Lung (tissue), 11 donors: ENCODE measurements at regions not wholly inside any gene's neighbourhood (a gene's known extent, or its start where the extent isn't known, plus 50 kb on each side); places are given as distances from the start of the nearest gene placed in this dataset.
"Not testable (repeated sequence)": the region's sequence is repeated elsewhere in the genome, so short reads cannot be mapped to it uniquely, and the experiment has no call there.

Source experiments
- ATAC-seq: fragments of 200-7000 bp; cut with Tn5 transposase; one replicate; pipeline ENCODE4 v1.9.1; 2020; ENCODE audit warnings: moderate number of reproducible peaks; ENCODE audit not compliant: insufficient read depth, low FRiP score
- DNase-seq, 3 donors: peaks; one replicate each; pipeline ENCODE4 v3.0.0-alpha.2; 2013 to 2017
- H3K27ac ChIP-seq, 2 donors: one replicate each; pipeline ENCODE4 v1.5.1; 2013; ENCODE audit warnings: mild to moderate bottlenecking in 2 of 2, moderate library complexity in 2 of 2, control low read depth in 1 of 2, inconsistent platforms in 1 of 2, low read depth in 1 of 2, low read length in 1 of 2
- H3K27me3 ChIP-seq, 3 donors: one replicate each; pipeline ENCODE4 v1.5.1; 2013; ENCODE audit warnings: low read length in 2 of 3; ENCODE audit not compliant: control insufficient read depth in 3 of 3, insufficient read depth in 3 of 3
- H3K36me3 ChIP-seq, 4 donors: one replicate each; pipeline ENCODE4 v1.5.1; 2013; ENCODE audit warnings: low read length in 4 of 4, mild to moderate bottlenecking in 1 of 4, moderate library complexity in 1 of 4; ENCODE audit not compliant: control insufficient read depth in 4 of 4, insufficient read depth in 4 of 4
- H3K4me1 ChIP-seq, 5 donors: one replicate each; pipeline ENCODE4 v1.5.1; 2013; ENCODE audit warnings: low read length in 5 of 5, mild to moderate bottlenecking in 2 of 5, moderate library complexity in 1 of 5; ENCODE audit not compliant: control insufficient read depth in 5 of 5, insufficient read depth in 5 of 5
- H3K4me3 ChIP-seq: one replicate; pipeline ENCODE4 v1.5.1; 2013; ENCODE audit warnings: mild to moderate bottlenecking, control low read depth, moderate library complexity
- H3K9ac ChIP-seq, 2 donors: one replicate each; pipeline ENCODE4 v1.5.1; 2013; ENCODE audit warnings: low read length in 2 of 2, control low read depth in 1 of 2; ENCODE audit not compliant: insufficient read depth in 1 of 2
- H3K9me3 ChIP-seq, 4 donors: one replicate each; pipeline ENCODE4 v1.5.1; 2013; ENCODE audit warnings: low read length in 3 of 4, mild to moderate bottlenecking in 1 of 4, moderate library complexity in 1 of 4; ENCODE audit not compliant: control insufficient read depth in 4 of 4, insufficient read depth in 3 of 4
- WGBS, 2 donors: extraction: QIAGEN DNeasy Blood & Tissue Kit; methylation state at CpG; one replicate each; pipeline ENCODE4 v1.1.7; 2013; 5-methylcytosine and 5-hydroxymethylcytosine counted together
- TF ChIP-seq, protein P1 (sequence below): IDR thresholded peaks from 2 replicates; pipeline ENCODE4 v1.5.1; 2012; ENCODE audit warnings: mild to moderate bottlenecking; ENCODE audit errors: control extremely low read depth, extremely low read depth
- donor health status: control.
- donor health status: control.
- donor health status: Bipolar disorder and iron deficiency.
- donor health status: healthy.
- donor health status: DM: yes; HTN: yes; CAD: no.

DNA sequence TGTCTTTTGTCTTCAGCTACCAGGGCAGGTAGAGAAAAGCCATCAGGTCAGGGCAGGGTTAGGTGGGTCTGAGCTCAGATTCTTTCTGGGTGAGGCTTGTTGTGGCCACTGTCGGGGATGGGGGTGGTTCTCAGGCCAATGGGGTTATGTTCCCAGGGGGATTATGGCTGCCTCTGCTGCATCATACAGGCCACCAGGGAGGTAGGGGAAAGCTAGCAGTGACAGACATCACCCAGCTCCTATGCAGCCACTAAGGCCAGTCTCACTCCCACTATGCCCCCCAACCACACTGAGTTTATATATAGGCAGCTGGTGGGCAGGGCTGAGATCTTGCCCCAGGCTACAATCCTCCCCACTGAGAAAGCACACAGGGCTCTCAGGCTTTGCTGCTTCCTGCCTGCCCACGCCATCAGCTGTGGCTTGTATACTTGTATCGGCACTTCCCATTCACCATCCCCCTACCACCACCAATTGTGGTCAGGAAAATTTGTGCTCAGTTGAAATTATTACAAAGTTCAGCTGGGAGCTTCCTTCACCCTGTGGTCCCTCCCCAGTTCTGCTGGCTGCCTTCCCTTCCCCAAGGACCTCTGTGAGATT is 72.6 kb upstream of the PTPN13 start:
- DNase-seq (no peak), ATAC-seq (no peak)
- Histone ChIP-seq H3K36me3 (no peaks in the 10 kb centered on the region), H3K4me1 (no peaks in the 10 kb centered on the region), H3K9me3 (peaks cover 0 to 11% (median 5%) of the 10 kb centered on the region in 4 donors), H3K27ac (no peak overlapping the region), H3K4me3 (no peak overlapping the region), H3K9ac (no peak overlapping the region), H3K27me3 (no peaks in the 10 kb centered on the region)
- 52 to 71% methylated on average over 3 of the region's 3 CpGs for WGBS, 2 donors
- TF ChIP-seq, protein P1, sequence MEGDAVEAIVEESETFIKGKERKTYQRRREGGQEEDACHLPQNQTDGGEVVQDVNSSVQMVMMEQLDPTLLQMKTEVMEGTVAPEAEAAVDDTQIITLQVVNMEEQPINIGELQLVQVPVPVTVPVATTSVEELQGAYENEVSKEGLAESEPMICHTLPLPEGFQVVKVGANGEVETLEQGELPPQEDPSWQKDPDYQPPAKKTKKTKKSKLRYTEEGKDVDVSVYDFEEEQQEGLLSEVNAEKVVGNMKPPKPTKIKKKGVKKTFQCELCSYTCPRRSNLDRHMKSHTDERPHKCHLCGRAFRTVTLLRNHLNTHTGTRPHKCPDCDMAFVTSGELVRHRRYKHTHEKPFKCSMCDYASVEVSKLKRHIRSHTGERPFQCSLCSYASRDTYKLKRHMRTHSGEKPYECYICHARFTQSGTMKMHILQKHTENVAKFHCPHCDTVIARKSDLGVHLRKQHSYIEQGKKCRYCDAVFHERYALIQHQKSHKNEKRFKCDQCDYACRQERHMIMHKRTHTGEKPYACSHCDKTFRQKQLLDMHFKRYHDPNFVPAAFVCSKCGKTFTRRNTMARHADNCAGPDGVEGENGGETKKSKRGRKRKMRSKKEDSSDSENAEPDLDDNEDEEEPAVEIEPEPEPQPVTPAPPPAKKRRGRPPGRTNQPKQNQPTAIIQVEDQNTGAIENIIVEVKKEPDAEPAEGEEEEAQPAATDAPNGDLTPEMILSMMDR, result no peak

DNA sequence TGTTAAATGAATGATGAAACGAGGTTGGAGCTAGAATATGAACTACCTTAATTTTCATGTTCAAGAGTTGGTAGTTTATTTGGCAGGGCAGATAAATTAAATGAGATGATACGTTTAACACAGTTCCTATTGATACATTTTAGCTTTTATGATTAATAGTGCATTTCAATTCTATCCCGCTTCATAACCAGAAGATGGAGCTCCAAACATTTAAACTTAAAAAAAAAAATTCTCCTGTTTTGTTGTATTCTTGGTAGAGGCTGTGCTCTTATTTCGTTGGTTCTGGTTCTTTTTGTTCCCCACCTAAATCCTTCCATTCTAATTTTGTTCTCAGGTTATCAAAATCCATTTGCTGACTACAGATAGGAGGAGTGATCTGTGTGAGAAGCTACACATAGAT is 71.8 kb upstream of the PTPN13 start:
- no peak overlapping the region for H3K4me3 ChIP-seq
- ATAC-seq, result no peak
- H3K9me3 ChIP-seq, result peaks cover 0 to 11% (median 5%) of the 10 kb centered on the region in 4 donors
- no peak overlapping the region for H3K9ac ChIP-seq
- no peaks in the 10 kb centered on the region for H3K27me3 ChIP-seq
- 67 to 78% methylated on average over 4 of the region's 4 CpGs for WGBS, 2 donors
- peaks cover 0 to 2% (median 0%) of the 10 kb centered on the region in 5 donors for H3K4me1 ChIP-seq
- no peak for DNase-seq
- H3K27ac ChIP-seq, result no peak overlapping the region
- TF ChIP-seq, protein P1, result no peak
- no peaks in the 10 kb centered on the region for H3K36me3 ChIP-seq

DNA sequence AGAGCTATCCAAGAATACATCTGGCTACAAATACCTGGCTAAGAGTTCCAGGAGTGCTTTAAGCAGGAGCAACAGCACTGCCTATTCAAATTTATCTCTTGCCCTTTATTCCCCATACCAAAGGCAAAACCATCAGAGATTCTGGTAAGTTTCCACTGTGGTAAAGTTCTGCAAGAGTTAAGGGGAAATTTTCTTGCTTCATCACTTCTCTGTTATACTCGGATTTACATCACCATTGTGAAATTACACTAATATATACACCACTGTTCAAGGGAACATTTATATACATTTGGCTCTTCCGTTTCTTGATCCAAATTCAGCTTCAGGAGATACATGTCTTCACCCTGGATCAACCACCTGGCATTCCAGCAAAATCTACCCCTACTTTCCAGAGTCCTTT is 70.8 kb upstream of the PTPN13 start:
- no peaks in the 10 kb centered on the region for H3K27me3 ChIP-seq
- H3K4me3 ChIP-seq, result no peak overlapping the region
- no peak for DNase-seq
- H3K9ac ChIP-seq, result no peak overlapping the region
- ATAC-seq, result no peak
- H3K27ac ChIP-seq, result no peak overlapping the region
- H3K9me3 ChIP-seq, result peaks cover 0 to 11% (median 5%) of the 10 kb centered on the region in 4 donors
- peaks cover 0 to 2% (median 0%) of the 10 kb centered on the region in 5 donors for H3K4me1 ChIP-seq
- WGBS, 2 donors, result 35 to 38% methylated on average over 2 of the region's 2 CpGs
- H3K36me3 ChIP-seq, result no peaks in the 10 kb centered on the region
- TF ChIP-seq, protein P1, result no peak

DNA sequence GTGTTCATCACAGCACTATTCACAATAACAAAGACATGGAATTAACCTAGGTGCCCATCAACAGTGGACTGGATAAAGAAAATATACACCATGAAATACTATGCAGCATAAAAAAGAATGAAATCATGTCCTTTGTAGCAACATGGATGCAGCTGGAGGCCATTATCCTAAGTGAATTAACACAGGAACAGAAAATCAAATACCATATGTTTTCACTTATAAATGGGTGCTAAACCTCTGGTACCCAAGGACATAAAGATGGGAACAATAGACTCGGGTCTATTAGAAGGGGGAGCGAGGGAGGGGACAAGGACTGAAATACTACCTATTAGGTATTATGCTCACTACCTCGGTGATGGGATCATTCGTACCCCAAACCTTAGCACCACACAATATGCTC is 66.4 kb upstream of the PTPN13 start:
- not testable (repeated sequence) for H3K27ac ChIP-seq, ATAC-seq, H3K9me3 ChIP-seq, H3K27me3 ChIP-seq, H3K36me3 ChIP-seq, H3K4me3 ChIP-seq, H3K9ac ChIP-seq, DNase-seq, H3K4me1 ChIP-seq
- WGBS, 2 donors, result 91 to 96% methylated on average over 4 of the region's 4 CpGs
